Thyroid gland (tissue), 4 donors: ENCODE measurements at regions not wholly inside any gene's neighbourhood (a gene's known extent, or its start where the extent isn't known, plus 50 kb on each side); places are given as distances from the start of the nearest gene placed in this dataset.

ENCODE experiments used
- POLR2A ChIP-seq, 2 donors: fragments of 450-650 bp; IDR thresholded peaks; one replicate each; pipeline ENCODE4 v1.6.1; 2017; ENCODE audit warnings: antibody characterized with exemption in 2 of 2, mild to moderate bottlenecking in 2 of 2, moderate library complexity in 1 of 2
- TF ChIP-seq, protein P1 (sequence below), 6 experiments: fragments of 200-600 bp in 3 of 6; fragments of 450-650 bp in 3 of 6; sonication (generic) in 3 of 6; IDR thresholded peaks; one replicate each; pipeline ENCODE4 v1.5.1; 2016 to 2019; ENCODE audit warnings: antibody characterized with exemption in 6 of 6, mild to moderate bottlenecking in 2 of 6, inconsistent platforms in 1 of 6, moderate library complexity in 1 of 6

DNA sequence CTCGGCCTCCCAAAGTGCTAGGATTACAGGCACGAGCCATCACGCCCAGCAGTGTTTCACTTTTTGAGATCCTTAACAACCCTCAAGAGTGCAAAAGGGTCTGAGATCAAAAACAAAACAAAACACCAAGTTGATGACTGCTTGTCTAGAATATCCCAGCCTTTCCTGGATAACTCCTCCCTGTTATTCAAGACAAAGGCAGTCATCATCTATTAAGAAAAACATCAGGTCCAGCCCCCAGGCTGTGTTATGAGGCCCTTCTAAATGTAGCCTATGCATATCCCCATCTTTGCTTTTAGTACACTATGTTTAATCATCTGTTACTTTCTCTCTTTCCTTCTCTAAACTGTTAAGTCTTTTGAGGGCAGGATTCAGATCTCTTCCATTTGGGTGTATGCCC, 150.1 kb upstream of the FHIT start:
- TF ChIP-seq, protein P1, sequence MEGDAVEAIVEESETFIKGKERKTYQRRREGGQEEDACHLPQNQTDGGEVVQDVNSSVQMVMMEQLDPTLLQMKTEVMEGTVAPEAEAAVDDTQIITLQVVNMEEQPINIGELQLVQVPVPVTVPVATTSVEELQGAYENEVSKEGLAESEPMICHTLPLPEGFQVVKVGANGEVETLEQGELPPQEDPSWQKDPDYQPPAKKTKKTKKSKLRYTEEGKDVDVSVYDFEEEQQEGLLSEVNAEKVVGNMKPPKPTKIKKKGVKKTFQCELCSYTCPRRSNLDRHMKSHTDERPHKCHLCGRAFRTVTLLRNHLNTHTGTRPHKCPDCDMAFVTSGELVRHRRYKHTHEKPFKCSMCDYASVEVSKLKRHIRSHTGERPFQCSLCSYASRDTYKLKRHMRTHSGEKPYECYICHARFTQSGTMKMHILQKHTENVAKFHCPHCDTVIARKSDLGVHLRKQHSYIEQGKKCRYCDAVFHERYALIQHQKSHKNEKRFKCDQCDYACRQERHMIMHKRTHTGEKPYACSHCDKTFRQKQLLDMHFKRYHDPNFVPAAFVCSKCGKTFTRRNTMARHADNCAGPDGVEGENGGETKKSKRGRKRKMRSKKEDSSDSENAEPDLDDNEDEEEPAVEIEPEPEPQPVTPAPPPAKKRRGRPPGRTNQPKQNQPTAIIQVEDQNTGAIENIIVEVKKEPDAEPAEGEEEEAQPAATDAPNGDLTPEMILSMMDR (IDR thresholded peaks at IDR 0.05): no peak
- no peak for TF ChIP-seq POLR2A (IDR thresholded peaks at IDR 0.05)
